DMS53 treated with DMSO at 0.1 percent for 48 hours (cell line): ENCODE measurements at regions not wholly inside any gene's neighbourhood (a gene's known extent, or its start where the extent isn't known, plus 50 kb on each side); places are given as distances from the start of the nearest gene placed in this dataset.

Experiments used
- DNase-seq: peaks from one replicate; lab custom pipeline; 2025; ENCODE audit not compliant: unreplicated experiment; lab: John Stamatoyannopoulos, UW

- DNase-seq, result no peak
Measured at GRCh38 chr10:120368338-120368737, 88.7 kb upstream of the PLPP4 start.

DNA sequence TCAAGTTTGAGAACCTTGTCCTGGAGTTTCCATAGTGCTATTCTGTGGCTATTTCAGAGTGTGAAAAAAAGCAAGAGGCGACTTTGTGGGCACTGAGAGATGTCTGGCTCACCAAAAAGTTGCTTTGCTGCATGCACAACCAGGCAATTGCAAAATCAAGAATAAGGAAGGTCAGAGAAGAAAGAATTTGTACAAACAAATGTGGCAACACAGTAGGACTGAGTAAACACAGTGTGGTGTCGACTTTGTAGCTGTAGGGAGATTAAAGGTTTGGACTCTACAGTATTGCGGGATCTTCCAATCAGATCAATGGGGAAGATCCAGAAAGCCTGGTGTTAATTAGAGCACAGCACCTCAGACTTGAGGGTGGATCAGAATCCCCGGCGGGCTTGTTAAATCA lies 88.1 kb upstream of the PLPP4 start:
- no peak for DNase-seq

- DNase-seq, result no peak
Measured at GRCh38 chr10:120369856-120370276, 87.2 kb upstream of the PLPP4 start.

GRCh38 chr10:120371856-120372255 lies 85.2 kb upstream of the PLPP4 start:
- no peak for DNase-seq

- no peak for DNase-seq
Measured at GRCh38 chr10:120372917-120373316, 84.1 kb upstream of the PLPP4 start.

GRCh38 chr10:120375666-120376065 lies 81.4 kb upstream of the PLPP4 start:
- DNase-seq, result no peak

DNA sequence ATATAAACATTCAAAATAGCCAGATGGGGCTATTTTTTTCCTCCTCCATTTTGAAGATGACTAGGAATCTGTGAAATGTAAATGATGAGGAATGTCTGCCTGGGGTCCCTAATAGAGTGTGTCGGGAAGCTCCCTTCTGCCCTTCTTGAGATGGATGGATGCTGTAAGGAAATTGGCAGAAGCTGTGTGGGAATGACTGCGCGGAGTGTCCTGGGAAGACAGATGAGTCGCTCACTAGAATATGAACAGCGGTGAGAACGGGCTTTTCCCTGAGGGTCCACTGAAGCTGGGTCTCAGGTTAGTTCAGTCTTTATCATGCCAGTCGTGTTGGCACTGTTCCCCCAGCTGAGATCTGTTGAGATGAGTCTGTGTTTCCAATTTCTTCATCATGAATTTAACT lies 75.1 kb upstream of the PLPP4 start:
- DNase-seq, result no peak

DNA sequence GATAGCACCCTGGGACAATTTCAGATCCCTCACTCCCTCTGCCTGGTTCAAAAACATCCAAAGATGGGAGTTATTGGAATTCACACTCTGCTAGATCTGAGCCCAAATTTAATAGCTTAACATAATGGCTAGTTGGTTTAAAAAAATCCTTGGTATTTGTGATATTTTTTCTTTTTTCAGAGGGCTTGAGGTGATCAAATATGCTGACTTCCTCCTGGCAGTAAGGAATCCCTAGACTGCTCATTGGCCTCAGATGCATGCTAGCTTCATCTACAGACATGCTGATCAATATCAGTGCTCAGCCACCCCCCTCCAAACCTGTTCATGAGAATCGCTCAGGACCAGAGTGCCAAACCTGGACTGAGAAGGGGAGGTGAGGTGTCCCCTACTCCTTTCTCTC lies 74.7 kb upstream of the PLPP4 start:
- no peak for DNase-seq

DNA sequence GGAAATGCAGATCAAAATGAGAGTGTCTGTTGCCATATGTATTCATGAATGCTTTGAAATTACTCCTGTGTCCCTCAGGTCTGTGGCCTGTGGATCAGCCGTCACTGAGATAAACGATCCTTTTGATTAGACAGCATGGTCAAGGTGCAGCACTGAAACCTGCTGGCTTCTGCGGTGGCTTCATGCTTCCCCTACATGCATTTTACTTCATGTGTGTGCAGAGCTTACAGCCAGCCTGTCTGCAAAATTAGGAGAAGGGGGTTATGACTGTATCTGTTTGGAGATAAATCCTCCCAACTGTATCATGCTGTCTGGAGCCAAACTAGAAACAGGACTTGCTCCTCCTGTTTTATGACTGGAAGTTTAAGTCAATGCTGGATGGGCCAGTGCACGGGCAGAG lies 71.0 kb upstream of the PLPP4 start:
- no peak for DNase-seq

- DNase-seq, result no peak
Measured at GRCh38 chr10:120386896-120387295, 70.1 kb upstream of the PLPP4 start.

DNA sequence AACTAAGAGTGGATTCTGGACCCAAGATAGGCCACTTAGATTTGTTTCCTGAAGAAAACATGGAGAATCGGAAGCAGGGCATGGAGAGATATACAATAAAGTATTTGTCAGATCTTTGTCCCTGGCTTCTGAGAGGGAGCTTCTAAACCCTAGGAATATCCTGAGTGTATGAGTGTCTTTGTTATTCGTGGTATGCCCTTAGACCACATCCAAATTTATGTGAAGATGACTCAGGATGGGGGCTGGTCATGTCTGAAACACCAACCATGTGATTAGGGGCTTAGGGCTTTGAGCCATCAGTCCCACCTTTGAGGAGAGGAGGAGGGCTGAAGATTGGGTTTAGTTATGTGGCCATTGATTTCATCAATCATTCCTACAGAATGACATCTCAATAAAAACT lies 69.7 kb upstream of the PLPP4 start:
- DNase-seq, result no peak

- no peak for DNase-seq
Measured at GRCh38 chr10:120392245-120392644, 64.8 kb upstream of the PLPP4 start.

- no peak for DNase-seq
Measured at GRCh38 chr10:120392671-120393079, 64.4 kb upstream of the PLPP4 start.

DNA sequence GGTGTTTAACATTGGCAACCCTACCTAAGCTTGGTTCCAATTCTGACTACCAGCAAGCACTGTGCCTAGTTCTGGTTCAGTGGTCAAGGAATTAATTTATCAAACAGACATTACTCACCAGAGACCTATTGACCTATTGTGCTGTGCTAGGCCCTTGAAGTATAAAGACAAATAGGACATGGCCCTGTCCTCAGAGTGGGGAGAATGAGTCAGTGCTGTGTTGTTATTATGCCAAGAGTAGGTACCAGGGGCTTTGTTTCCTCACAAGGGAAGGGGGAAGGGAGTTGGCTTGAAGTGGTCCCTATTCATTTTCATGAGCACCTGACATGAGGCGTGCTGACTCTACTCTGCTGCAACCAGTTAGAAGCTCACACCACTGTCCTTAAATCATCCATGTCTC lies 62.6 kb upstream of the PLPP4 start:
- DNase-seq, result no peak

- no peak for DNase-seq
Measured at GRCh38 chr10:120396228-120396627, 60.8 kb upstream of the PLPP4 start.

- DNase-seq, result no peak
Measured at GRCh38 chr10:120398180-120398579, 58.8 kb upstream of the PLPP4 start.

GRCh38 chr10:120400601-120401000 lies 56.4 kb upstream of the PLPP4 start:
- DNase-seq, result no peak

DNA sequence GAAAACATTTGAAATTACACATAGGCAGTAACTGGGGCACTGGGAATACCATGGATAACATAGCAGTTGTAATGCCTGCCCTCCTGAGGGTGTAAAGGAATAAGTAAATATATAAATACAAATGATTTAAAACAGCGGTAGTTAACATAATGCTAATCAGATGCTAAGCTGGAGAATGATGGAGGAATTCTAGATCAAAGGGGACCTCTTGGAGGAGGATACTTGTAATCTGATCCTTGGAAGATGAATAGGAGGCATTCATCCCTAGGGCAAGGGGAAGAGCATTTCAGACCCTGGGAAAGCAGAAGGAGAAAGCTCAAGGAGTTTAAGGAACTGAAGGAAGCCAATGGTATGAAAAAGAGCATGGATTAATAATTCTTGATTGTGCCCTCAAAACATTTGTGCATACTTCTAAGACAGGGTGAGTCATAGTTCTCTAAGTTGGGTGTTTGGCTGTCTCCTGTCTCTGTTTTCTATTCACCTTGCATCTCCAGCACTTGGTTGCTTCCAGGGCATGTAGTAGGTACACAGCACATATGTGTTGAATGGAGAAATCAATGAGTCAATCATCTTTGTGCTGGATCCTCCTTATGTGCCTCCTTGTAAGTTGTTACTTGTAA lies 54.8 kb upstream of the PLPP4 start:
- DNase-seq, result no peak

- no peak for DNase-seq
Measured at GRCh38 chr10:120403109-120403508, 53.9 kb upstream of the PLPP4 start.

- DNase-seq, result no peak
Measured at GRCh38 chr10:120406376-120406775, 50.7 kb upstream of the PLPP4 start.
